GM23338 (cell line): ENCODE measurements at regions not wholly inside any gene's neighbourhood (a gene's known extent, or its start where the extent isn't known, plus 50 kb on each side); places are given as distances from the start of the nearest gene placed in this dataset.

Experiments
- ATAC-seq: fragments of 200-7000 bp; cut with Tn5 transposase; 3 replicates; pipeline ENCODE4 v1.9.1; 2020
- DNase-seq: peaks from one replicate; pipeline ENCODE4 v3.0.0-alpha.2; 2015; ENCODE audit warnings: low spot score
- H2AFZ ChIP-seq: fragments of 200-600 bp; sonication (generic); 2 replicates; pipeline ENCODE4 v1.8.0; 2016; ENCODE audit warnings: antibody characterized with exemption, mild to moderate bottlenecking, moderate library complexity
- H3F3A ChIP-seq: fragments of 200-600 bp; sonication (generic); replicated peaks from 2 replicates; pipeline ENCODE4 v1.8.0; 2017; ENCODE audit warnings: antibody characterized with exemption, mixed run types, low read depth
- H3K27ac ChIP-seq: fragments of 200-600 bp; sonication (generic); 2 replicates; pipeline ENCODE4 v1.6.1; 2016; ENCODE audit warnings: low read depth
- H3K27me3 ChIP-seq: fragments of 200-600 bp; sonication (generic); 2 replicates; pipeline ENCODE4 v1.8.0; 2016; ENCODE audit warnings: mild to moderate bottlenecking, mixed run types, moderate library complexity; ENCODE audit not compliant: insufficient read depth
- H3K36me3 ChIP-seq: fragments of 200-600 bp; sonication (generic); 2 replicates; pipeline ENCODE4 v1.8.0; 2016; ENCODE audit warnings: mild to moderate bottlenecking; ENCODE audit not compliant: insufficient read depth
- H3K4me1 ChIP-seq: fragments of 200-600 bp; sonication (generic); 2 replicates; pipeline ENCODE4 v1.8.0; 2016; ENCODE audit warnings: mild to moderate bottlenecking, moderate library complexity; ENCODE audit not compliant: insufficient read depth
- H3K4me2 ChIP-seq: fragments of 200-600 bp; sonication (generic); 2 replicates; pipeline ENCODE4 v1.7.1; 2017; ENCODE audit warnings: mixed run types
- H3K4me3 ChIP-seq: fragments of 200-600 bp; sonication (generic); 2 replicates; pipeline ENCODE4 v1.6.1; 2016; ENCODE audit warnings: mixed run types
- H3K79me2 ChIP-seq: fragments of 200-600 bp; sonication (generic); replicated peaks from 2 replicates; pipeline ENCODE4 v1.8.0; 2017; ENCODE audit warnings: mild to moderate bottlenecking; ENCODE audit not compliant: insufficient read depth
- H3K9me2 ChIP-seq: fragments of 200-600 bp; sonication (generic); 2 replicates; pipeline ENCODE4 v1.8.0; 2017; ENCODE audit not compliant: insufficient read depth
- H4K20me1 ChIP-seq: fragments of 200-600 bp; sonication (generic); replicated peaks from 2 replicates; pipeline ENCODE4 v1.8.0; 2017; ENCODE audit warnings: mild to moderate bottlenecking; ENCODE audit not compliant: insufficient read depth
- H3K27ac Mint-ChIP-seq: 2 replicates; pipeline ENCODE4 v1.8.0; 2020; ENCODE audit warnings: inconsistent platforms, mild to moderate bottlenecking, moderate library complexity, mixed read lengths
- H3K27me3 Mint-ChIP-seq: 3 replicates; pipeline ENCODE4 v1.8.0; 2022; ENCODE audit warnings: low read depth, mild to moderate bottlenecking, moderate library complexity, mixed read lengths, inconsistent platforms; ENCODE audit not compliant: insufficient read depth, poor library complexity
- H3K36me3 Mint-ChIP-seq: 3 replicates; pipeline ENCODE4 v1.8.0; 2021; ENCODE audit warnings: low read depth, mild to moderate bottlenecking, inconsistent platforms, moderate library complexity, mixed read lengths
- H3K4me1 Mint-ChIP-seq: 3 replicates; pipeline ENCODE4 v1.8.0; 2020; ENCODE audit warnings: mild to moderate bottlenecking, inconsistent platforms, mixed read lengths
- H3K4me3 Mint-ChIP-seq: 3 replicates; pipeline ENCODE4 v1.8.0; 2021; ENCODE audit warnings: moderate library complexity, mild to moderate bottlenecking, inconsistent platforms, mixed read lengths
- H3K9me3 Mint-ChIP-seq: 3 replicates; pipeline ENCODE4 v1.8.0; 2020; ENCODE audit warnings: moderate library complexity, mild to moderate bottlenecking, inconsistent platforms, mixed read lengths
- EZH2 ChIP-seq: fragments of 200-600 bp; sonication (generic); IDR thresholded peaks from one replicate; pipeline ENCODE4 v1.8.0; 2017; ENCODE audit warnings: antibody characterized with exemption, mild to moderate bottlenecking, low read depth; ENCODE audit not compliant: unreplicated experiment
- EZH2phosphoT487 ChIP-seq: fragments of 200-600 bp; sonication (generic); IDR thresholded peaks from one replicate; pipeline ENCODE4 v1.8.1; 2018; ENCODE audit warnings: antibody characterized with exemption; ENCODE audit not compliant: unreplicated experiment
- JUNB ChIP-seq: IDR thresholded peaks from one replicate; pipeline ENCODE4 v1.6.1; 2016; ENCODE audit warnings: antibody characterized with exemption; ENCODE audit not compliant: unreplicated experiment
- POLR2AphosphoS5 ChIP-seq: IDR thresholded peaks from 2 replicates; pipeline ENCODE4 v1.6.1; 2016; ENCODE audit warnings: antibody characterized with exemption, low read depth
- ZNF331 ChIP-seq: fragments of 250-450 bp; sonication (Bioruptor Pico); IDR thresholded peaks from 2 replicates; pipeline ENCODE4 v1.5.0; 2020; ENCODE audit warnings: low read depth, mild to moderate bottlenecking, moderate library complexity
- TF ChIP-seq, protein P1 (sequence below), 2 experiments: fragments of 200-600 bp in 1 of 2; sonication (generic) in 1 of 2; conservative IDR thresholded peaks; 2 replicates each; pipeline versions ENCODE4 v1.5.1 to v1.6.1; 2016 to 2017; ENCODE audit warnings: antibody characterized with exemption in 2 of 2, low read depth in 2 of 2, mild to moderate bottlenecking in 2 of 2, moderate library complexity in 1 of 2
- TF ChIP-seq, protein P2 (sequence below): IDR thresholded peaks from 2 replicates; pipeline ENCODE4 v1.6.1; 2016; ENCODE audit warnings: antibody characterized with exemption
- TF ChIP-seq, protein P3 (sequence below): fragments of 250-450 bp; sonication (Bioruptor Pico); IDR thresholded peaks from 2 replicates; pipeline ENCODE4 v1.5.0; 2020; ENCODE audit warnings: mild to moderate bottlenecking, moderate library complexity

DNA sequence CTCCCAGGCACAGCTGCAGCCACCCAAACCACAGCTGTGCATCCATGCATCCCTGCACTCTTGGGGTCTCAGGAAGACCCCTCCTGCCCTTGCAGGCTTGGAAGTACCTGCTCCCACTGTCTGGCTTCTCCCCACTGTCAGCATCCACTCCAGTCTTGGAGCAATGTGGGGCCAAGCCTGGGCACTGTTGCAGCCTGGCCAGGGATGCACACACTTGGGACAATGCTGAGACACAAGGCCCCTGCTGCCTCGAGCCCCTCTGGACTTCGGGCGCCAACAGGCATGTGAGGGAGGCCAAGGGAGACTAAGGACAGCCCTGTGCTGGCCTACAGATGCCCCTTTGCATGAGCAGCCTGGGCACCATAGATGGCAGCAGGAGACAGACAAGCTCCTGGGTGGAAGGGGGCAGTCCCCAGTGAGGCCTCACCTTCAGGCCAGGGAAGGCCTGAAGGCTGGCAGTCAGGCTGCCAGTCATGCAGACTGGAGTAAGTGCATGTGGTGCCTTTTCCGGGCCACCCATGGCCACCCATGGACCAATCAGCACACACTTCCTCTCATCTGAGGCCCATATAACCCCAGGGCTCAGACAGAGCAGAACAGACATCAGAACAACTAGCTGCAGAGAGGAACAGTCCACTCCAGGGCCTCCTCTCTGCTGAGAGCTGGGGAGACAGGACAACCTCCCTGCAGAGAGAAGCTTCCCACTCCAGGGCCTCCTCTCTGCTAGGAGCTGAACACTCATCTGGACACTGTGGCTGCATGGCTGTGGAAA lies 219.0 kb downstream of the VGLL3 start:
- ATAC-seq, result no peak
- Histone ChIP-seq H3K4me3 (no peak overlapping the region), H4K20me1 (no peaks in the 10 kb centered on the region), H2AFZ (peak overlapping the region; percentile 3; the same call in 1 of the 2 replicates), H3K4me1 (no peaks in the 10 kb centered on the region), H3K79me2 (no peaks in the 10 kb centered on the region), H3K9me2 (no peaks in the 10 kb centered on the region), H3K4me2 (no peak overlapping the region), H3K27me3 (no peaks in the 10 kb centered on the region), H3K27ac (no peak overlapping the region), H3F3A (no peaks in the 10 kb centered on the region), H3K36me3 (no peaks in the 10 kb centered on the region)
- no peaks in the 10 kb centered on the region for H3K9me3 Mint-ChIP-seq
- H3K27ac Mint-ChIP-seq, result no peak overlapping the region
- H3K27me3 Mint-ChIP-seq, result no peaks in the 10 kb centered on the region
- no peak for DNase-seq
- H3K36me3 Mint-ChIP-seq, result no peaks in the 10 kb centered on the region
- H3K4me3 Mint-ChIP-seq, result no peak overlapping the region
- peaks cover 2% of the 10 kb centered on the region; the same call in 1 of the 3 replicates for H3K4me1 Mint-ChIP-seq
- TF ChIP-seq, protein P1, sequence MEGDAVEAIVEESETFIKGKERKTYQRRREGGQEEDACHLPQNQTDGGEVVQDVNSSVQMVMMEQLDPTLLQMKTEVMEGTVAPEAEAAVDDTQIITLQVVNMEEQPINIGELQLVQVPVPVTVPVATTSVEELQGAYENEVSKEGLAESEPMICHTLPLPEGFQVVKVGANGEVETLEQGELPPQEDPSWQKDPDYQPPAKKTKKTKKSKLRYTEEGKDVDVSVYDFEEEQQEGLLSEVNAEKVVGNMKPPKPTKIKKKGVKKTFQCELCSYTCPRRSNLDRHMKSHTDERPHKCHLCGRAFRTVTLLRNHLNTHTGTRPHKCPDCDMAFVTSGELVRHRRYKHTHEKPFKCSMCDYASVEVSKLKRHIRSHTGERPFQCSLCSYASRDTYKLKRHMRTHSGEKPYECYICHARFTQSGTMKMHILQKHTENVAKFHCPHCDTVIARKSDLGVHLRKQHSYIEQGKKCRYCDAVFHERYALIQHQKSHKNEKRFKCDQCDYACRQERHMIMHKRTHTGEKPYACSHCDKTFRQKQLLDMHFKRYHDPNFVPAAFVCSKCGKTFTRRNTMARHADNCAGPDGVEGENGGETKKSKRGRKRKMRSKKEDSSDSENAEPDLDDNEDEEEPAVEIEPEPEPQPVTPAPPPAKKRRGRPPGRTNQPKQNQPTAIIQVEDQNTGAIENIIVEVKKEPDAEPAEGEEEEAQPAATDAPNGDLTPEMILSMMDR (conservative IDR thresholded peaks at IDR 0.05; ENCODE audit: low read depth in 2 of 2), result no peak
- TF ChIP-seq, protein P2, sequence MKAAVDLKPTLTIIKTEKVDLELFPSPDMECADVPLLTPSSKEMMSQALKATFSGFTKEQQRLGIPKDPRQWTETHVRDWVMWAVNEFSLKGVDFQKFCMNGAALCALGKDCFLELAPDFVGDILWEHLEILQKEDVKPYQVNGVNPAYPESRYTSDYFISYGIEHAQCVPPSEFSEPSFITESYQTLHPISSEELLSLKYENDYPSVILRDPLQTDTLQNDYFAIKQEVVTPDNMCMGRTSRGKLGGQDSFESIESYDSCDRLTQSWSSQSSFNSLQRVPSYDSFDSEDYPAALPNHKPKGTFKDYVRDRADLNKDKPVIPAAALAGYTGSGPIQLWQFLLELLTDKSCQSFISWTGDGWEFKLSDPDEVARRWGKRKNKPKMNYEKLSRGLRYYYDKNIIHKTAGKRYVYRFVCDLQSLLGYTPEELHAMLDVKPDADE, result no peak
- TF ChIP-seq EZH2phosphoT487 (no peak), EZH2 (no peak), JUNB (no peak), POLR2AphosphoS5 (no peak), ZNF331 (no peak)
- TF ChIP-seq, protein P3, sequence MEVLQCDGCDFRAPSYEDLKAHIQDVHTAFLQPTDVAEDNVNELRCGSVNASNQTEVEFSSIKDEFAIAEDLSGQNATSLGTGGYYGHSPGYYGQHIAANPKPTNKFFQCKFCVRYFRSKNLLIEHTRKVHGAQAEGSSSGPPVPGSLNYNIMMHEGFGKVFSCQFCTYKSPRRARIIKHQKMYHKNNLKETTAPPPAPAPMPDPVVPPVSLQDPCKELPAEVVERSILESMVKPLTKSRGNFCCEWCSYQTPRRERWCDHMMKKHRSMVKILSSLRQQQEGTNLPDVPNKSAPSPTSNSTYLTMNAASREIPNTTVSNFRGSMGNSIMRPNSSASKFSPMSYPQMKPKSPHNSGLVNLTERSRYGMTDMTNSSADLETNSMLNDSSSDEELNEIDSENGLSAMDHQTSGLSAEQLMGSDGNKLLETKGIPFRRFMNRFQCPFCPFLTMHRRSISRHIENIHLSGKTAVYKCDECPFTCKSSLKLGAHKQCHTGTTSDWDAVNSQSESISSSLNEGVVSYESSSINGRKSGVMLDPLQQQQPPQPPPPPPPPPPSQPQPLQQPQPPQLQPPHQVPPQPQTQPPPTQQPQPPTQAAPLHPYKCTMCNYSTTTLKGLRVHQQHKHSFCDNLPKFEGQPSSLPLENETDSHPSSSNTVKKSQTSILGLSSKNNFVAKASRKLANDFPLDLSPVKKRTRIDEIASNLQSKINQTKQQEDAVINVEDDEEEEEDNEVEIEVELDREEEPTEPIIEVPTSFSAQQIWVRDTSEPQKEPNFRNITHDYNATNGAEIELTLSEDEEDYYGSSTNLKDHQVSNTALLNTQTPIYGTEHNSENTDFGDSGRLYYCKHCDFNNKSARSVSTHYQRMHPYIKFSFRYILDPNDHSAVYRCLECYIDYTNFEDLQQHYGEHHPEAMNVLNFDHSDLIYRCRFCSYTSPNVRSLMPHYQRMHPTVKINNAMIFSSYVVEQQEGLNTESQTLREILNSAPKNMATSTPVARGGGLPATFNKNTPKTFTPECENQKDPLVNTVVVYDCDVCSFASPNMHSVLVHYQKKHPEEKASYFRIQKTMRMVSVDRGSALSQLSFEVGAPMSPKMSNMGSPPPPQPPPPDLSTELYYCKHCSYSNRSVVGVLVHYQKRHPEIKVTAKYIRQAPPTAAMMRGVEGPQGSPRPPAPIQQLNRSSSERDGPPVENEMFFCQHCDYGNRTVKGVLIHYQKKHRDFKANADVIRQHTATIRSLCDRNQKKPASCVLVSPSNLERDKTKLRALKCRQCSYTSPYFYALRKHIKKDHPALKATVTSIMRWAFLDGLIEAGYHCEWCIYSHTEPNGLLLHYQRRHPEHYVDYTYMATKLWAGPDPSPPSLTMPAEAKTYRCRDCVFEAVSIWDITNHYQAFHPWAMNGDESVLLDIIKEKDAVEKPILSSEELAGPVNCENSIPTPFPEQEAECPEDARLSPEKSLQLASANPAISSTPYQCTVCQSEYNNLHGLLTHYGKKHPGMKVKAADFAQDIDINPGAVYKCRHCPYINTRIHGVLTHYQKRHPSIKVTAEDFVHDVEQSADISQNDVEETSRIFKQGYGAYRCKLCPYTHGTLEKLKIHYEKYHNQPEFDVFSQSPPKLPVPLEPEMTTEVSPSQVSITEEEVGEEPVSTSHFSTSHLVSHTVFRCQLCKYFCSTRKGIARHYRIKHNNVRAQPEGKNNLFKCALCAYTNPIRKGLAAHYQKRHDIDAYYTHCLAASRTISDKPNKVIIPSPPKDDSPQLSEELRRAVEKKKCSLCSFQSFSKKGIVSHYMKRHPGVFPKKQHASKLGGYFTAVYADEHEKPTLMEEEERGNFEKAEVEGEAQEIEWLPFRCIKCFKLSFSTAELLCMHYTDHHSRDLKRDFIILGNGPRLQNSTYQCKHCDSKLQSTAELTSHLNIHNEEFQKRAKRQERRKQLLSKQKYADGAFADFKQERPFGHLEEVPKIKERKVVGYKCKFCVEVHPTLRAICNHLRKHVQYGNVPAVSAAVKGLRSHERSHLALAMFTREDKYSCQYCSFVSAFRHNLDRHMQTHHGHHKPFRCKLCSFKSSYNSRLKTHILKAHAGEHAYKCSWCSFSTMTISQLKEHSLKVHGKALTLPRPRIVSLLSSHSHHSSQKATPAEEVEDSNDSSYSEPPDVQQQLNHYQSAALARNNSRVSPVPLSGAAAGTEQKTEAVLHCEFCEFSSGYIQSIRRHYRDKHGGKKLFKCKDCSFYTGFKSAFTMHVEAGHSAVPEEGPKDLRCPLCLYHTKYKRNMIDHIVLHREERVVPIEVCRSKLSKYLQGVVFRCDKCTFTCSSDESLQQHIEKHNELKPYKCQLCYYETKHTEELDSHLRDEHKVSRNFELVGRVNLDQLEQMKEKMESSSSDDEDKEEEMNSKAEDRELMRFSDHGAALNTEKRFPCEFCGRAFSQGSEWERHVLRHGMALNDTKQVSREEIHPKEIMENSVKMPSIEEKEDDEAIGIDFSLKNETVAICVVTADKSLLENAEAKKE (CRISPR knock-in tag), result no peak
